Liver (tissue), 8 donors: ENCODE measurements at regions not wholly inside any gene's neighbourhood (a gene's known extent, or its start where the extent isn't known, plus 50 kb on each side); places are given as distances from the start of the nearest gene placed in this dataset.

Experiments
- DNase-seq: peaks from one replicate; pipeline ENCODE4 v3.0.0-alpha.2; 2017; ENCODE audit warnings: low spot score
- H3K27ac ChIP-seq, 2 donors: one replicate each; pipeline ENCODE4 v1.7.0; 2013; ENCODE audit warnings: inconsistent platforms in 2 of 2, low read length in 2 of 2, control low read depth in 1 of 2, low read depth in 1 of 2, mild to moderate bottlenecking in 1 of 2
- H3K27me3 ChIP-seq, 4 donors: one replicate each; pipeline versions ENCODE4 v1.6.1 to v1.7.0; 2013; ENCODE audit warnings: low read length in 3 of 4, inconsistent platforms in 1 of 4, mild to moderate bottlenecking in 1 of 4, moderate library complexity in 1 of 4; ENCODE audit not compliant: control insufficient read depth in 4 of 4, insufficient read depth in 4 of 4
- H3K36me3 ChIP-seq, 4 donors: one replicate each; pipeline versions ENCODE4 v1.6.1 to v1.7.0; 2013; ENCODE audit warnings: low read length in 3 of 4, mild to moderate bottlenecking in 3 of 4, low read depth in 1 of 4, moderate library complexity in 1 of 4; ENCODE audit not compliant: control insufficient read depth in 4 of 4, insufficient read depth in 3 of 4
- H3K4me1 ChIP-seq, 4 donors: one replicate each; pipeline versions ENCODE4 v1.6.1 to v1.7.0; 2013; ENCODE audit warnings: low read length in 3 of 4, mild to moderate bottlenecking in 3 of 4, moderate library complexity in 1 of 4; ENCODE audit not compliant: control insufficient read depth in 4 of 4, insufficient read depth in 4 of 4
- H3K4me3 ChIP-seq, 3 donors: one replicate each; pipeline versions ENCODE4 v1.6.1 to v1.7.0; 2013; ENCODE audit warnings: low read length in 3 of 3, control low read depth in 1 of 3, low read depth in 1 of 3, mild to moderate bottlenecking in 1 of 3
- H3K9ac ChIP-seq, 2 donors: one replicate each; pipeline ENCODE4 v1.7.0; 2013; ENCODE audit warnings: low read length in 2 of 2, mild to moderate bottlenecking in 2 of 2, moderate library complexity in 2 of 2, control low read depth in 1 of 2, low read depth in 1 of 2
- H3K9me3 ChIP-seq, 4 donors: one replicate each; pipeline versions ENCODE4 v1.6.1 to v1.7.0; 2013; ENCODE audit warnings: low read length in 3 of 4; ENCODE audit not compliant: control insufficient read depth in 4 of 4
- ATF3 ChIP-seq: IDR thresholded peaks from 2 replicates; pipeline ENCODE4 v1.6.1; 2016; ENCODE audit warnings: antibody characterized with exemption
- EGR1 ChIP-seq, 2 donors: IDR thresholded peaks; 2 replicates each; pipeline ENCODE4 v1.6.1; 2016 to 2018; ENCODE audit warnings: antibody characterized with exemption in 2 of 2, low read depth in 2 of 2
- FOXA2 ChIP-seq: IDR thresholded peaks from 2 replicates; pipeline ENCODE4 v1.6.1; 2016; ENCODE audit warnings: antibody characterized with exemption
- GABPA ChIP-seq, 2 donors: IDR thresholded peaks in 1 of 2; conservative IDR thresholded peaks in 1 of 2; 2 replicates each; pipeline ENCODE4 v1.6.1; 2016; ENCODE audit warnings: antibody characterized with exemption in 2 of 2, mild to moderate bottlenecking in 1 of 2, moderate library complexity in 1 of 2
- HNF4A ChIP-seq, 2 donors: conservative IDR thresholded peaks; 2 replicates each; pipeline ENCODE4 v1.6.1; 2016; ENCODE audit warnings: antibody characterized with exemption in 2 of 2, mild to moderate bottlenecking in 2 of 2
- HNF4G ChIP-seq: IDR thresholded peaks from 2 replicates; pipeline ENCODE4 v1.6.1; 2016; ENCODE audit warnings: antibody characterized with exemption
- JUND ChIP-seq, 2 donors: IDR thresholded peaks; 2 replicates each; pipeline ENCODE4 v1.6.1; 2016; ENCODE audit warnings: antibody characterized with exemption in 2 of 2
- NR2F2 ChIP-seq: IDR thresholded peaks from 2 replicates; pipeline ENCODE4 v1.6.1; 2016; ENCODE audit warnings: antibody characterized with exemption
- RAD21 ChIP-seq, 2 donors: IDR thresholded peaks; 2 replicates each; pipeline ENCODE4 v1.6.1; 2016; ENCODE audit warnings: antibody characterized with exemption in 2 of 2, mild to moderate bottlenecking in 2 of 2
- REST ChIP-seq: IDR thresholded peaks from 2 replicates; pipeline ENCODE4 v1.6.1; 2016; ENCODE audit warnings: antibody characterized with exemption, mild to moderate bottlenecking
- RXRA ChIP-seq, 2 donors: IDR thresholded peaks; 2 replicates each; pipeline ENCODE4 v1.6.1; 2017 to 2018; ENCODE audit warnings: antibody characterized with exemption in 2 of 2, mild to moderate bottlenecking in 1 of 2
- SP1 ChIP-seq: IDR thresholded peaks from 2 replicates; pipeline ENCODE4 v1.6.1; 2018; ENCODE audit warnings: antibody characterized with exemption, mild to moderate bottlenecking
- TAF1 ChIP-seq: conservative IDR thresholded peaks from 2 replicates; pipeline ENCODE4 v1.6.1; 2016; ENCODE audit warnings: antibody characterized with exemption, mild to moderate bottlenecking
- YY1 ChIP-seq: IDR thresholded peaks from 2 replicates; pipeline ENCODE4 v1.6.1; 2016; ENCODE audit warnings: antibody characterized with exemption, mild to moderate bottlenecking
- WGBS: extraction: QIAGEN DNeasy Blood & Tissue Kit; methylation state at CpG from one replicate; pipeline ENCODE4 v1.1.7; 2013; 5-methylcytosine and 5-hydroxymethylcytosine counted together
- TF ChIP-seq, protein P1 (sequence below): IDR thresholded peaks from 2 replicates; pipeline ENCODE4 v1.6.1; 2016; ENCODE audit warnings: antibody characterized with exemption
- TF ChIP-seq, protein P2 (sequence below): fragments of 150-350 bp; IDR thresholded peaks from 2 replicates; pipeline ENCODE4 v1.5.1; 2017; ENCODE audit warnings: improper control_type of control experiment, low read depth, low read length; ENCODE audit not compliant: missing input control
- TF ChIP-seq, protein P3 (sequence below): IDR thresholded peaks from 2 replicates; pipeline ENCODE4 v1.6.1; 2016; ENCODE audit warnings: antibody characterized with exemption
- donor health status: healthy.
- donor health status: healthy.
- donor health status: healthy.
- donor health status: healthy.
- donor health status: healthy.

- Histone ChIP-seq H3K9ac (no peak overlapping the region), H3K27ac (no peak overlapping the region), H3K9me3 (peaks cover 0 to 3% (median 0%) of the 10 kb centered on the region in 4 donors), H3K4me3 (no peak overlapping the region), H3K4me1 (no peaks in the 10 kb centered on the region), H3K36me3 (no peaks in the 10 kb centered on the region), H3K27me3 (no peaks in the 10 kb centered on the region)
- no peak for DNase-seq
- TF ChIP-seq, protein P1, sequence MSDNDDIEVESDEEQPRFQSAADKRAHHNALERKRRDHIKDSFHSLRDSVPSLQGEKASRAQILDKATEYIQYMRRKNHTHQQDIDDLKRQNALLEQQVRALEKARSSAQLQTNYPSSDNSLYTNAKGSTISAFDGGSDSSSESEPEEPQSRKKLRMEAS = no peak
- TF ChIP-seq JUND (IDR thresholded peaks at IDR 0.05) (no peak), ATF3 (no peak), SP1 (no peak), HNF4A (conservative IDR thresholded peaks at IDR 0.05) (no peak), GABPA (IDR thresholded peaks at IDR 0.05 in 1 of 2, conservative IDR thresholded peaks at IDR 0.05 in 1 of 2) (no peak), RXRA (IDR thresholded peaks at IDR 0.05) (no peak), YY1 (no peak), HNF4G (no peak), TAF1 (no peak), RAD21 (IDR thresholded peaks at IDR 0.05) (no peak), FOXA2 (no peak)
- TF ChIP-seq, protein P2, sequence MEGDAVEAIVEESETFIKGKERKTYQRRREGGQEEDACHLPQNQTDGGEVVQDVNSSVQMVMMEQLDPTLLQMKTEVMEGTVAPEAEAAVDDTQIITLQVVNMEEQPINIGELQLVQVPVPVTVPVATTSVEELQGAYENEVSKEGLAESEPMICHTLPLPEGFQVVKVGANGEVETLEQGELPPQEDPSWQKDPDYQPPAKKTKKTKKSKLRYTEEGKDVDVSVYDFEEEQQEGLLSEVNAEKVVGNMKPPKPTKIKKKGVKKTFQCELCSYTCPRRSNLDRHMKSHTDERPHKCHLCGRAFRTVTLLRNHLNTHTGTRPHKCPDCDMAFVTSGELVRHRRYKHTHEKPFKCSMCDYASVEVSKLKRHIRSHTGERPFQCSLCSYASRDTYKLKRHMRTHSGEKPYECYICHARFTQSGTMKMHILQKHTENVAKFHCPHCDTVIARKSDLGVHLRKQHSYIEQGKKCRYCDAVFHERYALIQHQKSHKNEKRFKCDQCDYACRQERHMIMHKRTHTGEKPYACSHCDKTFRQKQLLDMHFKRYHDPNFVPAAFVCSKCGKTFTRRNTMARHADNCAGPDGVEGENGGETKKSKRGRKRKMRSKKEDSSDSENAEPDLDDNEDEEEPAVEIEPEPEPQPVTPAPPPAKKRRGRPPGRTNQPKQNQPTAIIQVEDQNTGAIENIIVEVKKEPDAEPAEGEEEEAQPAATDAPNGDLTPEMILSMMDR = no peak
- TF ChIP-seq, protein P3, sequence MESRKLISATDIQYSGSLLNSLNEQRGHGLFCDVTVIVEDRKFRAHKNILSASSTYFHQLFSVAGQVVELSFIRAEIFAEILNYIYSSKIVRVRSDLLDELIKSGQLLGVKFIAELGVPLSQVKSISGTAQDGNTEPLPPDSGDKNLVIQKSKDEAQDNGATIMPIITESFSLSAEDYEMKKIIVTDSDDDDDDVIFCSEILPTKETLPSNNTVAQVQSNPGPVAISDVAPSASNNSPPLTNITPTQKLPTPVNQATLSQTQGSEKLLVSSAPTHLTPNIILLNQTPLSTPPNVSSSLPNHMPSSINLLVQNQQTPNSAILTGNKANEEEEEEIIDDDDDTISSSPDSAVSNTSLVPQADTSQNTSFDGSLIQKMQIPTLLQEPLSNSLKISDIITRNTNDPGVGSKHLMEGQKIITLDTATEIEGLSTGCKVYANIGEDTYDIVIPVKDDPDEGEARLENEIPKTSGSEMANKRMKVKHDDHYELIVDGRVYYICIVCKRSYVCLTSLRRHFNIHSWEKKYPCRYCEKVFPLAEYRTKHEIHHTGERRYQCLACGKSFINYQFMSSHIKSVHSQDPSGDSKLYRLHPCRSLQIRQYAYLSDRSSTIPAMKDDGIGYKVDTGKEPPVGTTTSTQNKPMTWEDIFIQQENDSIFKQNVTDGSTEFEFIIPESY = no peak
Measured at GRCh38 chr6:18545726-18546125, 158.6 kb downstream of the RNF144B start.

GRCh38 chr6:18550119-18550518, 163.0 kb downstream of the RNF144B start:
- Histone ChIP-seq H3K9me3 (no peaks in the 10 kb centered on the region), H3K9ac (no peak overlapping the region), H3K36me3 (no peaks in the 10 kb centered on the region), H3K4me3 (no peak overlapping the region), H3K4me1 (no peaks in the 10 kb centered on the region), H3K27me3 (no peaks in the 10 kb centered on the region), H3K27ac (no peak overlapping the region)
- no peak for DNase-seq
- WGBS = 89% methylated on average over 3 of the region's 3 CpGs
- no peak for TF ChIP-seq NR2F2

GRCh38 chr6:18551228-18551627, 164.1 kb downstream of the RNF144B start:
- no peaks in the 10 kb centered on the region for H3K27me3 ChIP-seq
- no peak overlapping the region for H3K4me3 ChIP-seq
- no peaks in the 10 kb centered on the region for H3K4me1 ChIP-seq
- WGBS = 76% methylated on average over 2 of the region's 2 CpGs
- no peak overlapping the region for H3K27ac ChIP-seq
- no peak overlapping the region for H3K9ac ChIP-seq
- DNase-seq = no peak
- no peaks in the 10 kb centered on the region for H3K36me3 ChIP-seq
- H3K9me3 ChIP-seq = no peaks in the 10 kb centered on the region
- TF ChIP-seq, protein P1 = no peak
- no peak for TF ChIP-seq RXRA (IDR thresholded peaks at IDR 0.05)
- no peak for TF ChIP-seq GABPA (IDR thresholded peaks at IDR 0.05 in 1 of 2, conservative IDR thresholded peaks at IDR 0.05 in 1 of 2)
- no peak for TF ChIP-seq EGR1 (IDR thresholded peaks at IDR 0.05; ENCODE audit: low read depth in 2 of 2)
- no peak for TF ChIP-seq SP1
- TF ChIP-seq JUND (IDR thresholded peaks at IDR 0.05) = no peak
- TF ChIP-seq FOXA2 = no peak
- no peak for TF ChIP-seq NR2F2
- no peak for TF ChIP-seq TAF1
- TF ChIP-seq, protein P3 = no peak
- TF ChIP-seq YY1 = no peak
- no peak for TF ChIP-seq REST
- no peak for TF ChIP-seq ATF3
- TF ChIP-seq HNF4A (conservative IDR thresholded peaks at IDR 0.05) = no peak
- no peak for TF ChIP-seq RAD21 (IDR thresholded peaks at IDR 0.05)
